ENCODE measurements at regions not wholly inside any gene's neighbourhood (a gene's known extent, or its start where the extent isn't known, plus 50 kb on each side); places are given as distances from the start of the nearest gene placed in this dataset.
"Not testable (repeated sequence)": the region's sequence is repeated elsewhere in the genome, so short reads cannot be mapped to it uniquely, and the experiment has no call there.

DNA sequence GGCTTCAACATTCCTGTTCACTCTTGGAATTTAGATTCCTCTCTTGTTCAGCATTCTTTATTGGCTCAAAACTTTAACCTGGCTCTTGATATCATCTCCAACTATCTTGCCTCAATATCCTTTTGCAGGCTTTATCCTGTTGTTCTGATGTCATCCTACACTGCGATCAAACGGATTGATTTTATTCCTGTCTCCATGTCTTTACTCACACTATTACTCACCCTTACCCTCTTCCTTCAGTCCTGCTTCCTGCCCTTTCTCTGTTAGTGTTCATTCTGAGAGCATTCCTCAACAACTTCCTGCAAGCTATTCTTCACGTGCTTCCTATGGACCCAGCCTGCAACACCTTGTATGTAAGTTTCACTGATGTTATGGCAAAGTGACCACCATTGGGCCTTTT is 264.7 kb downstream of the RNF152 start:
- DNase-seq (ENCODE audit: low read depth in 4 of 4, low spot score in 2 of 4): no peak

GRCh38 chr18:61624631-61625030 is 268.2 kb downstream of the RNF152 start:
- DNase-seq (ENCODE audit: low read depth in 4 of 4, low spot score in 2 of 4): not testable (repeated sequence)

- no peak for DNase-seq (ENCODE audit: low read depth in 4 of 4, low spot score in 2 of 4)
These were observed 273.0 kb downstream of the RNF152 start for GRCh38 chr18:61619783-61620182.

DNA sequence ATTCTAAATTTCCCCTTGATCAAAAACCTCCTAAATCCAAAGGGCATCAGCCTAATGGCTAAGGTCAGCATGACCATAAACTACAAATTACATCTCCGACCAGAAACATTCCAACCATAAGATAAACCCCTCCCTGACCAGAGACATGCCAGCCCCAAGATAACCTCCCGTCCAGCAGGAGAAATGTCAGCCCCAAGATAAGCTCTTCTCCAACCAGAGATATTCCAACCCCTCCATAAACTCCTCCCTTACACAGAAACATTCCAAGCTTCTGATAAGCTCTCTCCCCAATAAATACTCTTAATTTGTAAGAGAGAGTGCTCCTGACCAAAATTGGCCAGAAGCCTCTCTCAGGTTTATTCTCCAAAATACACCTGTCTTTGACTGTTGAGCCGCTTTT is 274.0 kb downstream of the RNF152 start:
- DNase-seq (ENCODE audit: low read depth in 4 of 4, low spot score in 2 of 4): no peak

DNA sequence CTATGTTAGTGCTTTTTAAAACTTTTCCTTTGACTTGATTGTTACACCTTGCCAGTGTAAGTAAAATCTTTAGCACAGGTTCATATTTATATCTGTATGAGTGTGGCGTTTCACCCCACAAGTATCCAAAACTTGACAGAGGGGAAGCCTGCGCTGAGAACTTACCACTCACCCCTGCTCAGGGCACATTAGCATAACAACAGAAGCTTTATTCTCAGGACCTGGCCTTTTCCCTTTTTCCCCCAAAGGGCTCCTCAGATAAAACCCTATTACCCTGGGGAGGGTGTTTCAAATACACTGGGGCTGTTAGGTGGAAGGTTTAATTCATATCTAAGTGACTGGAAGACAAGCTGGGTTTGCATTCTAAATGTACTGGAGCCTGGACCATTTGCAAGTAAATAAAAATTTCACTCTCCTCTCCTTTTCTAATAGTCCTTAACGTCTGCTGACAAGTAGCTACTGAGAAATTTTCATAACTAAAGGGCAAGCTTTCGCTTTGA is 276.6 kb downstream of the RNF152 start:
- no peak for DNase-seq (ENCODE audit: low read depth in 4 of 4, low spot score in 2 of 4)

DNA sequence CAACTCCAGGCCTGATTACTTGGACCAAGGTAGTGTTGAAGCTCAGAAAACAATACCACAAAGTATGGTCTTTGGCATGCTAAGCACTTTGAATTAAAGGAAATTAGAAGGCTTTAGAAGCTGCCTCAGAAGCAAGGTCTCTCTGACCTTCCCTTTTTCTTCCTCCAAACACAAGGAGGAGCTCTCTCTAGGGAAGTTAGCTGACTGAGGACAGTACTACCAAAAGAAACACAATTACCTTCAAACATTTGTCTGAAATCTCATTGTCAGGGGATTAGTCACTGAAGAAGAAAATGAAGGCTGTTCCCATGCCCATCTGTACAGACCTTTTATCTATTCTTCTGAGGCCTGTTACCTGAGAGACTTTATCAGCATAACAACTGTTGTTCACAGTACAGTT is 279.3 kb downstream of the CDH20 start:
- DNase-seq (ENCODE audit: low read depth in 4 of 4, low spot score in 2 of 4): no peak

DNA sequence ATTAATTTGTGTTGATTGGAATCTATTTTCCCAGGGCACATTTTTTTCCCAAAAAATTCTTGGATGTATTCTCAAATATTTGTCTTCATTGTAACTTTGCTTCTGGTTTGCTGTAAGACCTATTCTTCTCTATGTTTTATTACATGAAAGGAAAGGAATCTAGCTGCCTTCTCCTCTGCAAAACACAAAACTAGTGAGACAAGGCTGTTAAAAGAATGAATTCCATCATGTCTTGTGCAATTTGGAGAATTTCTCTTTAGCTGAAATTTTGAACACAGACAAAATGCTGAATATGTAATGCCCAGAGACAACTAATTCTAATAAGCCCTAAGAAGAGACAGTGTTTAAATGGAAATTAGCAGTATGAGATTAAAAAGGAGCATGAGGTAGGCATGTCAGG is 275.9 kb downstream of the CDH20 start:
- no peak for DNase-seq (ENCODE audit: low read depth in 4 of 4, low spot score in 2 of 4)

DNA sequence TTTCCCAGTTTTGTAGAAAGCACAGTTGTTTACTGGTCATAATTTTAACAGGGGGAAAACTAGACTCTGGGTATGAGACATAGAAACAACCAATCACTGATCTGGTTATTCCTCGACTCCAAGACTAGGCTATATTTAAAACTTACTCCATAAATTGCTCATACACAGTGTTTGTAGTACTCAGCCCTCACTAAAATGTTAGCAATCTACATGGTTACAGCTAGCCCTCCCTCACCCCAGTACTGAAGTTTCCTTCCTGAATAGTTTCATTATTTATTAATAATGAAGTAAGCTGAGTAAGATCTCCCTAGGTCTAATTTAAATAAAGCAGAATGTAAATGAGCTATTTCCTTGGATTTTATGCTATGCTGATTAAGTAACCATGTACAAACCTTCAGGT is 275.1 kb downstream of the CDH20 start:
- no peak for DNase-seq (ENCODE audit: low read depth in 4 of 4, low spot score in 2 of 4)

DNA sequence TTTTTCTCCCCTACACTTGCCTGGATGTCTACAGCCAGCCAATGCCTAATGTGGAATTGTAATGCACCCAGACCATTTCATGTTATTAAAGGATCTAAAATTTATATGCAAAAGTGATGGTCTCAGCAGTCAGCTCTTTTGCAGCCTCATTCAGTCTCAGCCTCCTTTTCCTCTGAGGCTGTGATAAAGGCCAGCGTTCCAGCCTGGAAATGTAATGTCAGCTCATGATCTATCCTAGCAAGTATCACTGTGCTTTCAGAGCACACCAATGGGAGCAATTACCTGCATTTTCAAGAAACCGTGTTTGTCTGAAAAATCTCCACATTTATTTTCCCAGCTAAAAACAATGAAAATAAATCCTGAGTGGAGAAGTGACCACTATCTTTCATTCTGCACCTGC is 274.6 kb downstream of the CDH20 start:
- DNase-seq (ENCODE audit: low read depth in 4 of 4, low spot score in 2 of 4): no peak

DNA sequence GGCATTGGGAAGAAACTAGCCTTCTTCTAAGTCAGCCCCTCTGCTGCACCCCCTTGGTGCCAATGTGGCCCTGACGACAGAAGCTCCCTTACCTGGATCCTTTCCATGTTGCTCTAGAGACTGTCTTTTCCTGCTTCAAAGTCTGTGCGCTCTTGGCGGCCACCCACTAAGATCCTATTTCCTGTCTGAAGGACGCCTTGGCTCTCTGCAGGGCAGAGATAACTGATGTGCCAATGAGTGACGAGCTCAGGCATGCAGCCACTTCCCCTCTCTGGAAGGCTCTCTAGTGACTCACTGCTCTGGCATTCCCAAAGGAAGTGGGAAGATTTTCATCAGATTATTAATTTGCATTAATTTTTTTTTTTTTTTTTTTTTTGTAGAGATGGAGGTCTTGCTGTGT is 273.5 kb downstream of the CDH20 start:
- peak in 2 of 4 donors; percentile 23 to 37 for DNase-seq (ENCODE audit: low read depth in 4 of 4, low spot score in 2 of 4)

DNA sequence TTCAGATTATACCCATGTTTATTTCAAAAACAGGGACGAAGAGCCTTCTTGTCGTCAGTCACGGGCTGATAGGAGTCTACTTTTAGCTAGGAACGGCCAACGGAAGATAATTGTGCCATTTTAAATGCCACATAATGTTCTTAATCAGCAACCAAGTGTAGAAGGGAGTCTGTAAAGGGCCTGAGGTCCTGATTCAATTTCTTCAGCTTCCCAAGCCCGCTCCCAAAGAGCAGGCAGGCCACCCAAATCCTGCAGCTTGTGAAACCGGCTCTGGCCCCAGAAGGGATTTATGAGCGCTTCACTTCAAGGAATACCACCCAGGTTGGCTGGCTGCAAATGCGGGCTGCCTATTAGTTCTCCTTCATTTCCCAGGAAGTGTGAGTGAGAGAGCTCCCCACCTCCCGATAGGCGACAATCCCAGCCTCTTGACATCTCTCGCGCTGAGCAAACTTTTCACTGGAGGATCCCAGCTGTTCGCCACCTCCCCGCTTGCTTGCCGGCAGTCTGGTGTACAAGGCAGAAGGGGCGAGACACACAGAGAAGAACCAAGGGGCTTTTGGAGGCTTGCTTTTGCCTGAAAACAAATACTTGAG is 272.9 kb downstream of the CDH20 start:
- peak in 2 of 4 donors; percentile 45 to 64 for DNase-seq (ENCODE audit: low read depth in 4 of 4, low spot score in 2 of 4)

GRCh38 chr18:61605376-61606067 is 272.3 kb downstream of the CDH20 start:
- DNase-seq (ENCODE audit: low read depth in 4 of 4, low spot score in 2 of 4): no peak

Data from left renal cortex interstitium (tissue), 4 donors.